ENCODE measurements at regions not wholly inside any gene's neighbourhood (a gene's known extent, or its start where the extent isn't known, plus 50 kb on each side); places are given as distances from the start of the nearest gene placed in this dataset.

DNA sequence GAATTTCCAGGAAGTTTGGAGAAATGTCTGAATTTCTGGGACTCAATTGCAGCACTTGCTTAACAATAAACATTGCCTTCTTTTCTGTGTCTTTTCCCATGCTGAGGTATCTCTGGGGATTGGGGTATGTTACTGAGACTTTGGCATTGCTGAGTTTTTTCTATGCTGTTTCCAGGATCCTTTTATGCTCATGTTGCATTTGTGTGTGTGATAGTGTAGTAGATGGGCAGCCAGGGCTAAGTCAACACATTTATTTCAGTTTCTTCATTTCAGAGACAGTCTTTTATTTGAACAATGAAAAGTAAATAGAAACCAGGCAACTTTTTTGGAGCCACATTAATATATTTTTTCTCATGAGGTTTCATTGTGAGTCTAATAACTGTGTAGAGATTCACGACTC, 1160.3 kb upstream of the TMEM132C start:
- ChIA-PET POLR2A (ENCODE audit: unreplicated experiment) (no interaction called here), CTCF (interaction anchor here (1.5 kb wide), 1 partner anchor 56 kb away, joined by 4 read pairs; no protein-coding TSS in a partner anchor)
- H3K79me2 ChIP-seq (ENCODE audit: low read length) = no peaks in the 10 kb centered on the region
- no peak overlapping the region for H2AFZ ChIP-seq (ENCODE audit: low read length)
- H3K27me3 ChIP-seq (ENCODE audit: low read length) = no peaks in the 10 kb centered on the region
- no peak overlapping the region for H3K4me2 ChIP-seq (ENCODE audit: low read length)
- no TSS peak for BruUV-seq (replicated peaks)
- no peak overlapping the region for H3K4me3 ChIP-seq (ENCODE audit: low read length)
- TF ChIP-seq EZH2 (IDR thresholded peaks at IDR 0.05; ENCODE audit: low read length, unreplicated experiment) (no peak), EZH2phosphoT487 (IDR thresholded peaks at IDR 0.05; ENCODE audit: borderline replicate concordance, low read length) (no peak)
- TF ChIP-seq, protein P1, sequence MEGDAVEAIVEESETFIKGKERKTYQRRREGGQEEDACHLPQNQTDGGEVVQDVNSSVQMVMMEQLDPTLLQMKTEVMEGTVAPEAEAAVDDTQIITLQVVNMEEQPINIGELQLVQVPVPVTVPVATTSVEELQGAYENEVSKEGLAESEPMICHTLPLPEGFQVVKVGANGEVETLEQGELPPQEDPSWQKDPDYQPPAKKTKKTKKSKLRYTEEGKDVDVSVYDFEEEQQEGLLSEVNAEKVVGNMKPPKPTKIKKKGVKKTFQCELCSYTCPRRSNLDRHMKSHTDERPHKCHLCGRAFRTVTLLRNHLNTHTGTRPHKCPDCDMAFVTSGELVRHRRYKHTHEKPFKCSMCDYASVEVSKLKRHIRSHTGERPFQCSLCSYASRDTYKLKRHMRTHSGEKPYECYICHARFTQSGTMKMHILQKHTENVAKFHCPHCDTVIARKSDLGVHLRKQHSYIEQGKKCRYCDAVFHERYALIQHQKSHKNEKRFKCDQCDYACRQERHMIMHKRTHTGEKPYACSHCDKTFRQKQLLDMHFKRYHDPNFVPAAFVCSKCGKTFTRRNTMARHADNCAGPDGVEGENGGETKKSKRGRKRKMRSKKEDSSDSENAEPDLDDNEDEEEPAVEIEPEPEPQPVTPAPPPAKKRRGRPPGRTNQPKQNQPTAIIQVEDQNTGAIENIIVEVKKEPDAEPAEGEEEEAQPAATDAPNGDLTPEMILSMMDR (conservative IDR thresholded peaks at IDR 0.05; ENCODE audit: low read depth, low read length) = no peak
- no peaks in the 10 kb centered on the region; the same call in 1 of the 2 replicates for H3K36me3 ChIP-seq (ENCODE audit: low read depth, low read length)
- H3K9me2 ChIP-seq (replicated peaks; ENCODE audit: low read length) = no peaks in the 10 kb centered on the region
- H3K9ac ChIP-seq (ENCODE audit: low read length) = no peak overlapping the region
- intact Hi-C loops (cut with micrococcal nuclease) = loop anchor here (2.0 to 5.0 kb wide), 2 partner anchors 24 to 324 kb away; no protein-coding TSS in a partner anchor
- H4K20me1 ChIP-seq (ENCODE audit: low read length) = no peaks in the 10 kb centered on the region
- ATAC-seq = 0 out of 2 replicates have a peak, but pooled peaks have one; percentile 13
- H3K27ac ChIP-seq (ENCODE audit: low read length) = peak overlapping the region; percentile 21; the same call in 1 of the 2 replicates
- no peaks in the 10 kb centered on the region for H3F3A ChIP-seq (ENCODE audit: low read length, unreplicated experiment)
- no peak for DNase-seq
- no peaks in the 10 kb centered on the region for H3K9me3 ChIP-seq (ENCODE audit: low read length)
- H3K4me1 ChIP-seq (ENCODE audit: insufficient read depth, low read length) = peaks cover 26% of the 10 kb centered on the region

DNA sequence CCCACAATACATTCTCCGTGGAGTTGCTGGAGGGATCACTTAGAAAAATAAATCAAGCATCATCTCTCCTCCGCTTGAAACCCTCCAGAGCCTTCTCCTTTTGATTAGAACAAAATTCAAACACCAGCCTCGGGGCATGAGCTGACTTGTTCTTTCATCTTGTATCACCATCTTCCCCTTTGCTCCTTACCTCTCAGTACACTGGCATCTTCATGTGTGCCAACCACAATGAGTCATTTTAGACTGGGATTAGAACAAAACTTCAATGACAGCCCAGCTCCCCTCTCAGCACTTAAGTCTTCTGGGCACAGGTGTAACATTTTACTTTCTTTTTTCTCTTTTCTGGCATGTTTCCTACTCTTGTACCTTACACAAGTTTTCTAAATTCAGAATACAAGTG, 1159.2 kb upstream of the TMEM132C start:
- peak overlapping the region; percentile 49 for H3K4me2 ChIP-seq (ENCODE audit: low read length)
- no peaks in the 10 kb centered on the region for H3K9me2 ChIP-seq (replicated peaks; ENCODE audit: low read length)
- no peaks in the 10 kb centered on the region for H3K79me2 ChIP-seq (ENCODE audit: low read length)
- ChIA-PET CTCF (interaction anchor here (0.6 to 2.0 kb wide), 8 partner anchors 14 to 570 kb away, joined by 3 to 12 read pairs (median 4); no protein-coding TSS in a partner anchor), POLR2A (ENCODE audit: unreplicated experiment) (interaction anchor here (0.6 kb wide), 1 partner anchor 26 kb away, joined by 4 read pairs; no protein-coding TSS in a partner anchor)
- TF ChIP-seq, protein P1 (conservative IDR thresholded peaks at IDR 0.05; ENCODE audit: low read depth, low read length) = no peak
- TF ChIP-seq EZH2phosphoT487 (IDR thresholded peaks at IDR 0.05; ENCODE audit: borderline replicate concordance, low read length) (no peak), EZH2 (IDR thresholded peaks at IDR 0.05; ENCODE audit: low read length, unreplicated experiment) (no peak)
- intact Hi-C loops (cut with micrococcal nuclease) = loop anchor here (1.0 to 5.0 kb wide), 10 partner anchors 19 to 325 kb away; no protein-coding TSS in a partner anchor
- peak overlapping the region; percentile 21 for H3K27ac ChIP-seq (ENCODE audit: low read length)
- H3K4me1 ChIP-seq (ENCODE audit: insufficient read depth, low read length) = peaks cover 26% of the 10 kb centered on the region
- H3K9ac ChIP-seq (ENCODE audit: low read length) = peak overlapping the region; percentile 3; the same call in 1 of the 2 replicates
- DNase-seq (peak; percentile 92), ATAC-seq (peak; percentile 88)
- no peak overlapping the region for H3K4me3 ChIP-seq (ENCODE audit: low read length)
- H3K9me3 ChIP-seq (ENCODE audit: low read length) = no peaks in the 10 kb centered on the region
- no peaks in the 10 kb centered on the region for H3K27me3 ChIP-seq (ENCODE audit: low read length)
- H3F3A ChIP-seq (ENCODE audit: low read length, unreplicated experiment) = no peaks in the 10 kb centered on the region
- no peaks in the 10 kb centered on the region; the same call in 1 of the 2 replicates for H3K36me3 ChIP-seq (ENCODE audit: low read depth, low read length)
- no peak overlapping the region for H2AFZ ChIP-seq (ENCODE audit: low read length)
- no TSS peak for BruUV-seq (replicated peaks)
- H4K20me1 ChIP-seq (ENCODE audit: low read length) = no peaks in the 10 kb centered on the region

Measured in PC-3 (cell line).